NCI-H510A treated with DMSO at 0.1 percent for 48 hours (cell line): ENCODE measurements at regions not wholly inside any gene's neighbourhood (a gene's known extent, or its start where the extent isn't known, plus 50 kb on each side); places are given as distances from the start of the nearest gene placed in this dataset.
"Not testable (repeated sequence)": the region's sequence is repeated elsewhere in the genome, so short reads cannot be mapped to it uniquely, and the experiment has no call there.

ENCODE experiments used
- DNase-seq: peaks from one replicate; lab custom pipeline; 2025; lab: John Stamatoyannopoulos, UW

DNA sequence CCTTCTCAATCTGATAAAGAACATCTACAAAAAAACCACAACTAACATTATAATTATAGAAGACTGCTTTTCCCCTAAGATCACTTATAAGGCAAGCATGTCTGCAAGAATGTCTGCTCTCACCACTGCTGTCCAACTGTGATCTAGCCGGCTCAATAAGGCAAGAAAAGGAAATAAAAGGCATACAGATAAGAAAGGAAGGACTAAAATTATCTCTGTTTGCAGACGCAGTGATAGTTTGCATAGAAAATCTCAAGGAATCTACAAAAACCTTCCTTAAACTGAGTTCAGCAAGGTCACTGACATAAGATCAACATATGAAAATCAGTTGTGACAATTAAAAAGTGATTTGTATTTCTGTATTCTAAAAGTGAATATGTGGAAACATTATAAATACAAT, 138.0 kb upstream of the EGLN3 start:
- DNase-seq, result no peak

DNA sequence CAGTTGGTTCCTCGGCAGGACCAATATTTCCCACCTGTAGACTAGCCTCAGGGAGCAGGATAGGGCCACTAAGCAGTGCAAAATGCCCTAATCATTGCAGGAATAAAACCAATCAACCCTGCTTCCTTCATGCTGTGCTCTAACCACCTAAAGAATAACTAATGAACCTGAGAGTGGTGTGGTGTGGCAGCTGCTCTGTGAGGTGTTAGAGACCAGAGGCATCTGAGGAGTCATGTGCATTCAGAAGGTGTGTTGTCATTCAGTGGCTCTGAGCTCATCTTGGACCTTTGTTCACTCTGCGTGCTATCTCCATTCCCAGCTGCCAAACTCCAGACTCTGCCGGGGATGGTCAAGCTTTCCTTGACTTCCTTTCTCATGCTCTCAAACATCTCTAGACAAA, 136.7 kb upstream of the EGLN3 start:
- no peak for DNase-seq

GRCh38 chr14:34086223-34086757, 135.4 kb upstream of the EGLN3 start:
- DNase-seq, result no peak

DNA sequence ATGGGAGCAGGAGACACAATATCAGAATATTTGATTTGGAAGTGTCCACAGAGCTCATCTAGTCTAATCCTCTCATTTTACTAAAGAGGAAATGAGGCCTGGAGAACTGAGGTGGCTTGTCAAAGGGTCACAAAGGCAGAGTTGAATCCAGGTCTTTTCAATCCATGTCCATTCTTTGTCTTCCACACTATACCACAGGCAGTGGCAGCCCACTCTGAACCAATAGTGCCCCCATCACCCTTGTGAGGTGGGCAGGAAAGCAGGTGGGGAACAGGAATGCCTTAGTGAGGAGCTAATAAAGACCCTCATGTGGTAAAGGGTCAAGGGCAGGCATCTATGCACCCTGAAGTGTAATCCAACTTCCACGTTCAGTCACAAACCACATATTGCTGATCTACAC, 134.8 kb upstream of the EGLN3 start:
- DNase-seq, result no peak

- peak; percentile 88 for DNase-seq
Measured at GRCh38 chr14:34081576-34082136, 130.8 kb upstream of the EGLN3 start.

GRCh38 chr14:34081101-34081575, 130.3 kb upstream of the EGLN3 start:
- no peak for DNase-seq

DNA sequence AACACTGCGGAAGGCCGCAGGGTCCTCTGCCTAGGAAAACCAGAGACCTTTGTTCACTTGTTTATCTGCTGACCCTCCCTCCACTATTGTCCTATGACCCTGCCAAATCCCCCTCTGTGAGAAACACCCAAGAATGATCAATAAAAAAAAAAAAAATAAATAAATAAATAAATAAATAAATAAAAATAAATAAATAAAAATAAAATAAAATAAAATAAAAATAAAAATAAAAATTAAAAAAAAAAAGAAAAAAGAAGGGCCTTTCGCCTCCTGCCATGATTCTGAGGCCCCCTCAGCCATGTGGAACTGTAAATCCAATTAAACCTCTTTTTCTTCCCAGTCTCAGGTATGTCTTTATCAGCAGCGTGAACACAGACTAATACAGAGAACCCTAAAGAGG, 128.8 kb upstream of the EGLN3 start:
- not testable (repeated sequence) for DNase-seq

DNA sequence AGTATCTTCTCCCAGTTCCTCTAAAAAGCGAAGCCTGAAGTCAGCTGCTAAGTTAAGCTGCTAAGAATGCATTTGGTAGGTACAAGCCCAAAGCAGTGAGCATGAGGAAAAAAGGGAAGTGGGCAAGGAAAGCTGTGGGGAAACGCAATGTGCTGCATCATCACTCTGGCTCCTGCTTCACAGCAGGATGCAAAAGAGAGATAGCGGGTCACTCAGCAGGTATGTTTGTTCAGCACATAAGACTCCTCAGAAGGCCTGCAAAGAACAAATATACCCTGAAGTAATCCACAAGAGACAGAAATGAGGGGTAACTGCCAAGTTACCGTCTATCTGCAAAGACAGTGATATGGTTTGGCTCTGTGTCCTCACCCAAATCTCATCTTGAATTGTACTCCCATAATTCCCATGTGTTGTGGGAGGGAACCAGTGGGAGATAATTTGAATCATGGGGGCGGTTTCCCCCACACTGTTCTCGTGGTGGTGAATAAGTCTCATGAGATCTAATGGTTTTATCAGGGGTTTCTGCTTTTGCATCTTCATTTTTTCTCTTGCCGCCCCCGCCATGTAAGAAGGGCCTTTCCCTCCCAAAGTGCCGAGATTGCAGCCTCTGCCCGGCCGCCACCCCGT, 127.4 kb upstream of the EGLN3 start:
- DNase-seq, result no peak

- DNase-seq, result no peak
Measured at GRCh38 chr14:34075826-34076225, 125.0 kb upstream of the EGLN3 start.

GRCh38 chr14:34075042-34075744, 124.3 kb upstream of the EGLN3 start:
- no peak for DNase-seq

GRCh38 chr14:34072921-34073320, 122.0 kb upstream of the EGLN3 start:
- DNase-seq, result no peak

- DNase-seq, result no peak
Measured at GRCh38 chr14:34072401-34072800, 121.5 kb upstream of the EGLN3 start.

- DNase-seq, result no peak
Measured at GRCh38 chr14:34070917-34071407, 120.1 kb upstream of the EGLN3 start.

- no peak for DNase-seq
Measured at GRCh38 chr14:34069854-34070582, 119.1 kb upstream of the EGLN3 start.

DNA sequence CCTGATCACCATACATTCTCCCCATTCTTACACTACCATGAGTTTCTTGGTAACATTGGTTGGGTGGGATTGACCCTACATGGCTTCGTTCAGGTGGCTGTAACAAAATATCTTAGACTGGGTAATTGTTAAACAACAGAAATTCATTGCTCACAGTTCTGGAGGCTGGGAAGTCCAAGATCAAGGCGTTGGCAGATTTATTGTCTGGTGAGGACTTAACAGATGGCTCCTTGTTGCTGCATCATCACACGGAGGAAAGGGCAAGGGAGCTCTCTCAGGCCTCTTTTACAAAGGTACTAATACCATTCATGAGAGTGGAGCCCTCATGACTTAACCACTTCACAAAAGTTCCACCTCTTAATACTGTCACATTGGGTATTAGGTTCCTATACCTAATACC, 116.7 kb upstream of the EGLN3 start:
- DNase-seq, result peak; percentile 47

GRCh38 chr14:34065690-34066391, 115.0 kb upstream of the EGLN3 start:
- DNase-seq, result no peak

DNA sequence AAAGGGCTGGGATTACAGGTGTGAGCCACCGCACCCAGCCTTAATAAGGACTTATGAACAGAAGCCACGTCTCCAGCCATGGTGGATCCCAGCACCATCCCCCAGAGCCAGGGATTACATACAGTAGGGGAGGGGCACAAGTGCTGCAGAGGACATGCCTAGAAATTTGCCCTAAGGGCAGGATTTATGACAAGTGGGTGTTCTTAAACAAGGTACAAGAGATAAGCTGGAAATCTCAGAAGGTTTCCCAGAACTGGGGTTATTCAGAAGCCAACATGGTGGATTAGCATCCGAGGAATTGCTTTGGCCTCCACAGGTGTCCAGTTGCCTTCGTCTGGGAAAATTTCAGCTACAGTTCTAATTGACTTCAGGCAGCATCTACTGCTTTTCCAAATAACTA, 114.4 kb upstream of the EGLN3 start:
- DNase-seq, result no peak

DNA sequence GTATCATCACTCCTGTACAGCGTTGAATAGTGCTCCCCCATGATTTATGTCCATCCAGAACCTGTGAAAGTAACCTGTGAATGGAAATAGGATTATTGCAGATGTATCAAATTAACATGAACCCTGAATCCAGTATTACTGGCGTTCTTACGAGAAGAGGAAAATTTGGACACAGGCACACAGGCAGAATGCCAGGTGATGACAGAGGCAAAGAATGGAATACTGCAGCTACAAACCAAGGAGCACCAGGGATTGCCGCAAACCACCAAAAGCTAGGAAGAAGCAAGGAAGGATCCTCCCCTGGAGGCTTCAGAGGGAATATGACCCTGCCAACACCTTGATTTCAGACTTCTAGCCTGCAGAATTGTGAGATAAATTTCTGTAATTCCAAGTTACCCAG, 113.5 kb upstream of the EGLN3 start:
- no peak for DNase-seq

DNA sequence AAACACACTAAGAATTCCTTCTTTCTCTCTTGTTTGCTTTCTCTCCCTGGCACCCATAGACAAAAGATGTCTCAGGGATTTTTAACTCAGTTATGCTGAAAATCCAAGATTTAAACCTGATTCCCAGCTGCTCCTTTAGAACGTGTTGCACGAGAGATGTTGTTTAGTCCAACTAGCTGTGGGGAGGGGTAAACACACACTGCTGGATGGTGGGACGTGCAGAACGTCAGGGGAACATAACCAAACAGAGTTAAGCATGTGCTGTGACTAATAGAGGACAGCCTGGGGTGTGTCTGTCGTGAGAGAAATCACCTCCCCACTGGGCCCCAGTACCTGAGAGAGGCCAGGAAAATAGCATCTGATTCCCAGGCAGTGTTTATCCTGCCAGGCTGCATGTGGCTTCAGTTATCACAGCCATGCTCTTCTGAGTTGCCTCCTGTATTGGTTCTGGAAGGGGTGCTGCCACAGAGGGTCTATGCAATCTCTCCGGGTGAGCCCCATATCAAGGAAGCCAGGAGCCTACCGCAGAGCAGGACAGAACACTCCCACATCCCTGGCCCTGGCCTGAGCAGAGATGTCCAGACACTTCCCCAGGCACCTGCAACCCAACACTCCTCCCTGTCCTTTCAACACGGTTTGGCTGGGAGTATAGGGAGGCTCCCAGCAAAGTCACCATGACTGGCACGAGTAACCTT, 112.7 kb upstream of the EGLN3 start:
- DNase-seq, result no peak

DNA sequence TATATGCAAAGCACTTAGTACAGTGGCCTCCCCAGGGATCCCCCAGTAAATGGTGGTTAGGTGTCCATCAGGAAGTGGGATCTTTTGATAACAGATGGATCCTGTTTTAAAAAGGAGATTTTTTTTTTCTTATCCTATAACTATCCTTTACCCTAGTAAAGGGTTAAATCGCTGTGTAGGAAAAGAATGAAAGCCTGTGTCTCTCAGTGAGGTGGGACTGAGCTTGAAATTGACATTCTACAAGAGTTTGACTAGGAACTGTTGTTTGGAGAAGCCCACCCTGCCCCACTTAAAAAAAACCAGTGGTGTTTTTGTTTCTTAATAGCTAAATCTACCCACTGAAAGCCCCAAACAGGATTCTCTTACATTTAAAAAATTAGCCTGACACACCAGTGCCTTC, 112.2 kb upstream of the EGLN3 start:
- DNase-seq, result no peak

- no peak for DNase-seq
Measured at GRCh38 chr14:34062353-34062973, 111.6 kb upstream of the EGLN3 start.
